GM18861 (cell line): ENCODE measurements at regions not wholly inside any gene's neighbourhood (a gene's known extent, or its start where the extent isn't known, plus 50 kb on each side); places are given as distances from the start of the nearest gene placed in this dataset.

Source experiments
- ATAC-seq: cut with Tn5 transposase; IDR thresholded peaks from one replicate; pipeline ENCODE4 v1.9.1; 2021; ENCODE audit not compliant: unreplicated experiment

GRCh38 chr16:86632206-86632605 lies 53.9 kb downstream of the FOXL1 start:
- ATAC-seq, result no peak

- no peak for ATAC-seq
These were observed 54.6 kb downstream of the FOXL1 start for GRCh38 chr16:86632944-86633343.

DNA sequence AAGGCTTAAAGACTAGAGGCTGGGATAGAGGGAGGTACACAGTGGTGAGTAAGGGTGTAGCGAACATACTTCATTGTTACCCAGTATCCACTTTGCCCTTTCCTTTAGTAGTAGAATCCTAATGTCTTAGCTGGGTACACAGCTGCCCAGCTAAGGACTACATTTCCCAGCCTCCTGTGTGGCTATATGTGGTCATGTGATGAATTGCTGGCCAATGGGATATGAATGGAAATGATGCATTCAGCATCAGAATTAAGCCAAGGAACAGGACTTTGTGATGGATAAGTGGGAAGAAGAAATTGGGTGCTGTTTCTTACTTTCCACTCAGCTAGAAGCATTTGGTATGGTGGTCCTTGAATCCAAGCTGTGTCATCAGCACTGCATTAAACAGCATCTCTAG lies 55.9 kb downstream of the FOXL1 start:
- no peak for ATAC-seq

- no peak for ATAC-seq
These were observed 57.0 kb downstream of the FOXL1 start for GRCh38 chr16:86635176-86635876.

GRCh38 chr16:86635926-86636325 lies 57.6 kb downstream of the FOXL1 start:
- ATAC-seq, result no peak

- no peak for ATAC-seq
These were observed 59.4 kb downstream of the FOXL1 start for GRCh38 chr16:86637744-86638143.

- no peak for ATAC-seq
These were observed 60.3 kb downstream of the FOXL1 start for GRCh38 chr16:86638642-86639041.

GRCh38 chr16:86639354-86639753 lies 61.0 kb downstream of the FOXL1 start:
- ATAC-seq, result no peak

DNA sequence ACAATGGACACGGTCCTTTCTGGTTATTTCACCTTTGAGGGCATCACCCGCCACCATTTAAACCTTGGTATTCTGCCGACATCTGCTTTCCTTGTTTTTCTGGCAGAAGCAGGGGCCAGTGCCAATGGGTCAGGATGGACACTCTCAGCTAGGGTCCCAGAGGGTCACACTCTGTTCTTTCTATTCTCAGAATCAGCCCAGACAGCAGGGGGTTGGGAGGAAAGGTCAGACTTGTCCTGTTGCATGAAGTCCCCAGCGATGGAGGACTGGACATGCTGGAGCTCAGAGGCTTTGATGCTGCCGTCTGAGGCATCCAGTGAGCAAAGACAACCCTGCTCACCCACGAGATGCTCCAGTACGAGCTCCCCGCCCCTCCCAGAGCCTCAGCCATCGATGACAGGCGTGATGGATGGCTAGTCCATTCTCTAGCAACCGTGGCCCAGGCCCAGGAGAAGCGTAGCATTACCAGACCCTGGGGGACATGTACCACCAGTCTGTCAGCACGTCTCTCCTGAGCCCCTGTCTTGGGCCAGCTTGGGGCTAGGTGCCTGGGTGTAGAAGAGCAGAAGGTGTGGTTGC lies 62.0 kb downstream of the FOXL1 start:
- no peak for ATAC-seq

DNA sequence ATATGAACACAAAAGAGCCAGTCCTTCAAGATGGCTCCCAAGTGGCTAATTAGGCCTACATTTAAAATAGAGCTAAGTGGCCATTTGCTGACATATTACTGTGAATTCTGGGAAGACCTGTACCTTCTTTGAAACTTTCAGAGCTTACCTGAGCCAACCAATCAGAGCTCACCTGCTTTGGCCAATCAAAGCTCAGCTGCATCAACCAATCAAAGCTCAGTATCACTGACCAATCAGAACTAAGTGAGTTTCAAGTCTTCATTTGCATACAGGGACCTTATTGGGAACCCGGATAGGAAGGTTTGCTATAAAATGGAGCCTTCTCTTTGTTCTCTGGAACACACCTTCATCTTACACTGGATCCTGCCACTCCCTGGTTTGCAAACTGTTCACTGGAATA lies 63.7 kb downstream of the FOXL1 start:
- no peak for ATAC-seq

- no peak for ATAC-seq
These were observed 65.3 kb downstream of the FOXL1 start for GRCh38 chr16:86643671-86644070.

GRCh38 chr16:86647561-86647960 lies 69.2 kb downstream of the FOXL1 start:
- ATAC-seq, result no peak

DNA sequence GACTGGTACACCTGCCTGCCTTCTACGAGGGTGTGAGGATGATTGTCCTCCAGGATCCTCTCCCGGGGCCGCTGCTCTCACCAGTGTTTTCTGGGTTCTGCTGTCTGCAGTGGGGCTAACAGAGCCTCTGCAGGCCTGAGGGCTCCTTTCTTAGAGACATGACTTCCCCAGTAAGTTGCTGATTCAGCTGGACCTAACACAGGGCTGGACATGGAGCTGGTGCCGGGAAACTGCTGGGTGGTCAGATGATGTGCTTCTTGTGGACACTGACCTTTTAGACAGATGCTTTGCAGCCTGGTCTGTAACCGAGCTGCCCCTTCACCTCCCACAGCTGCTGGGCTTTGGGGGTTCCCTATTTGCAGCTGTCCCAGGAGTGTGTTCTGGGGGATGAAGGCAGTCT lies 71.5 kb downstream of the FOXL1 start:
- ATAC-seq, result no peak

DNA sequence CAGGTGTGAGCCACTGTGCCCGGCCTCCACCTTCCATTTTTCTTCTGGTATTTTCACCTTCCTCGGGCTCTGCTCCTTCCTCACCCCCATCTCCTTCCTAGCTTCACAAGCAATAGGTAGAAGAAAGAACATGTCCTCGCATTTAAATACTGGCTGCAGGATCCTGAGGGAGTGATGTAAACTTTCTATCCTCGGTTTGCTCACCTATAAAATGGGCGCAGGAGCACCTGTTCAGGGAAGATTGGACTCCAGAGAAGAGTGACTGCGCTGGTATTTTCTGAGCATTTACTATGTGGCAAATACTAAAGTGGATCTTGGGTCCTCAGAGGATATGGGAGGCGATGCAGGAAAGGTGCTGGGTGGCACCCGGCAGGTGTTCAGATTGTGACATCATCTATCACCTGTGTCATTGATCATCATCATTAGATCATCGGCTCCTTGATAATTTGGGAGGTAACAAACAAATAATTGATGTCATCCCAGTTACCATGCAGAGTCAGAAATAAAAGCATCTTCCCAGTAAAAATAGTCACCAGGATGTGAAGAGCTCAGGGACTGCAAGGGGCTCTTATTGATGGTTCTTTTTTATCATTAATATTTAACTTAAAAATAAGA lies 72.8 kb downstream of the FOXL1 start:
- no peak for ATAC-seq

- no peak for ATAC-seq
These were observed 73.5 kb downstream of the FOXL1 start for GRCh38 chr16:86651823-86652222.

DNA sequence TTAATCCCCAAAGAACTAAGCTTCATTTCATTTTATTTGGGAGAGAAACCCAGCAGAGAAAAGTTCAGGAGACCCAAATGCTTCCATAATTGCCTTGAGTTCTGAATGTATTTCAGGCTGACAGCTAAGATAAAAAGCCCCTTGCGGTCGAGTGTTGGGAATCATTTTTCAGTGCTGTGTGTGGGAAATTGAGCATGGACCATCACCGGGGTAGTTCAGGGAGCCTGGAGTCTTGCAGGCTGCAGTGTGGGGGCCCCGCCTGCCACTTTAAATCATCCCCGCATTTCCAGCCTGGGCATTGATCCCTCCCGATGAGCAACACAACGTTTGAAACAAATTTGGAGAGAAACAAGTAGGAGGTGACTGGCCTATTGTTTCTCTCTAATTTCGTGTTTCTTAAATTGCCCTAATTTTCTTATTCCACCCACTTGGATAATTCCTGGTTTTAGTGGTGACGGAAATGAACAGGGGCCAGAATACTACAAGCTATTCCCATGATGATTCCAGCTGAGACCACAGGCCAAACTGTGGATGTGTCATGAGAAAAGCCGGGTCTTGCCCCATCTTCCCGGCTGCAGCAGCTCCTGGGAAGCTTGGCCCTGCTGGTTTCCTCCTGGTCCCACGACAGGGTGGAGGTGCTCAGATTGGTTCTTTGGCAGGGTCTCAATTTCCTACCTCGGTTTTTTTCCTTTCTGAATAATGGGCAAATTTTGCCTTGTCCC lies 75.1 kb downstream of the FOXL1 start:
- no peak for ATAC-seq

- ATAC-seq, result no peak
These were observed 79.6 kb downstream of the FOXL1 start for GRCh38 chr16:86657972-86658371.

DNA sequence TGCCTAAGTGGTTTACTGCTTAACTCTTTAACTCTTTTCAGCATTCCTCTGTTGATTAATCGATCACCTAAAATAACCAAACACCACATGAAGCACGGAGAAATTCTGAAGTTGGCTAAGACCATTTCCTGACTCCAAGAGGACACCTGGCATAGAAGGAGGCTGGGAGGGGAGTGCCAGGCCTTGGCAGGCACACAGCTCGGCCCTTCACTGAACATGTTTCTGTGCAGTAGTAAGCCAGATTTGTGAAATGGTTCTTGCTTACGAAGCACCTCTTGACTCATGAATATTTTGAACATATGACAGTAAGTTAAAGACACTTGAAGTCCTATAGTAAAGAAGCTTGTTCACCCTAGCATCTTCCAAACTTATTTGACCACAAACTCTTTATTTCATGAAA lies 82.3 kb downstream of the FOXL1 start:
- ATAC-seq, result no peak

DNA sequence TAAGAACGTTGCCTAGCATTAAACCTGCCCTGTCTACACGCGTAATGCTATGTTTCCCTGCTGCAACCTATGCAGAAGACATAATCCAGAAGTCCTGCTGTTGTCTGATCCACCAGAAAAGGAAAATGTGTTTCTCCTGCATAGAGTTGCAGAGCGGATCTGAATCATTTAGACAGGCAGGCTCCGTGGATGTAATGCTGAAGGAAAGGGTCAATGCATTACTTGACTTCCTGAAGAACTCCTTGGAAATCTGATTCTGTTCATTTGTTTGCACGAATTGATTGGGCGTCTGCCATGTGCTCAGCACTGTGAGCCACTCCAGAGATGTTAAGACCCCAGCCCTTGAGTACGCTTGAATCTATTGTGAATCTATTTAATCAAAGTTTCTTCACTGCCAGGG lies 83.4 kb downstream of the FOXL1 start:
- no peak for ATAC-seq

GRCh38 chr16:86662195-86662594 lies 83.8 kb downstream of the FOXL1 start:
- no peak for ATAC-seq

GRCh38 chr16:86662740-86663139 lies 84.4 kb downstream of the FOXL1 start:
- ATAC-seq, result no peak
